SHP77 (cell line): ENCODE measurements at regions not wholly inside any gene's neighbourhood (a gene's known extent, or its start where the extent isn't known, plus 50 kb on each side); places are given as distances from the start of the nearest gene placed in this dataset.
"Not testable (repeated sequence)": the region's sequence is repeated elsewhere in the genome, so short reads cannot be mapped to it uniquely, and the experiment has no call there.

Source experiments
- DNase-seq, 2 experiments: peaks; one replicate each; lab custom pipeline; 2025; lab: John Stamatoyannopoulos, UW

GRCh38 chr6:37078814-37079213, 73.4 kb downstream of the FGD2 start:
- DNase-seq, result no peak

DNA sequence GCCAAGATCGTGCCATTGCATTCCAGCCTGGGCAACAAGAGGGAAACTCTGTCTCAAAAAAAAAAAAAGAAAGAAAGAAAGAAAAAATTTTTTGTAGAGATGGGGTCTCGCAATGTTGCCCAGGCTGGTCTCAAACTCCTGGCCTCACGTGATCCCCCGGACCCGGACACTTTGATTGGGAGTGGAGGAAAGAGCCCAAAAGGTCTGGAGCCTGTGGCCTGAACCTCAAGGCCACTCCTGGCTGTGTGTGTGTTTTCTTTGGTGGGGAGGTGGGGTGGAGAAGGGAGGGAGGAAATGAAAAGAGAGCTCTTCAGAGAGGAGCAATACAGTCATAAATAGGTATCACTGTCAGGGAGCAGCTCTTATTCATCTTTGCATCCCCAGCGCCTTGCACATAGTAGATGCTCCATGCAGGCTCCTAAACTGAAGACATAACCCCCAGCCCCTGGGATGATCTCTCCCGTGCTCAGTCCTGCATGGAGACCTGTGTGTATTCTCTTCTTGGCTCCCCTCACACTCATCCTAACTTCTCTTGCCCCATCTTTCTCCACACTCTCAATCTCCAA, 75.7 kb downstream of the FGD2 start:
- DNase-seq, result no peak

DNA sequence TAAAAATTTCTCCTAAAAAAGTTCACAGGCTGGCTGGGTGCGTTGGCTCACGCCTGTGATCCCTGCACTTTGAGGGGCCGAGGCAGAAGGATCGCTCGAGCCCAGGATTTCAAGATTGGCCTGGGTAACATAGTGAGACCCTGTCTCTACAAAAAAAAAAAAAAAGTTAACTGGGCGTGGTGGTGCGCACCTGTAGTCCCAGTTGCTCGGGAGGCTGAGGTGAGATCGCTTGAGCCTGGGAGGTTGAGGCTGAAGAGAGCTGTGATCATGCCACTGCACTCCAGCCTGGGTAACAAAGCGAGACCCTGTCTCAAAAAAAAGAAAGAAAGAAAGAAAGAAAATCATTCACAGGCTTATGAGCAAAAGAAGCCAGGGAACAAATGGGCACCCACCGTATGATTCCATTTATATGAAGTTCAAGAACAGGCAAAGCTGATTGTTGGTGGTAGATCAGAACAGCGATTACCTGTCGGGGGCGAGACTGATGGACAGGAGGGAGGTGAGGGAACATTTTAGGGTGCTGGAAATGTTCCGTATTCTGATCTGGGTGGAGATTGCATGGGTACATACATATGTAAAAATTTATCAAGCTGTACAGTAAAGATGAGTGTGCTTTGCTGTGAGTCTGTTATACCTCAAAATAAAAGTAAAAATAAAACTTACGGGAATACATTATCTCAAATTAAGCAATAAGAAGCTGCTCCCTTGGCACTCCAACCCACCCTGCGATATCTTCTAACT, 77.1 kb downstream of the FGD2 start:
- DNase-seq, result no peak

GRCh38 chr6:37083243-37084138, 78.0 kb downstream of the FGD2 start:
- DNase-seq, result no peak

- DNase-seq, result not testable (repeated sequence)
Measured at GRCh38 chr6:37084665-37085064, 79.2 kb downstream of the FGD2 start.

DNA sequence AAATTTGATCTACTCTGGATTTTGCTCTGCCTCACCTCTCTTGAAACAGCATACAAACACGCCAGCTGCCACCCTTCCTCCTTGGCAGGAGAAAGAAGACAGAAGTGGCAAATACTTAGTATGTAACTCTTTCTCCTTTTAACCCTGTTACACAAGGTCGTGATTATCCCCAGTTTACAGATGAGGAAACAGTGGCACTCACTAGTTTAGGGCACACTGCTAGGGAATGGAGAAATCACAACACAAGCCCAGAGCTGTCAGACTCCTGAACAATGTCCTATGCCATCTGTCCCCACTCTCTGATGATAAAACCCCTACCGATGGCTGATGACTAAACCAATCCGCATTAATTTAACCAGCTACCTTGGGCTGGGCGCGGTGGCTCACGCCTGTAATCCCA, 79.7 kb downstream of the FGD2 start:
- no peak for DNase-seq

GRCh38 chr6:37088897-37089296, 81.1 kb upstream of the PIM1 start:
- DNase-seq, result no peak

DNA sequence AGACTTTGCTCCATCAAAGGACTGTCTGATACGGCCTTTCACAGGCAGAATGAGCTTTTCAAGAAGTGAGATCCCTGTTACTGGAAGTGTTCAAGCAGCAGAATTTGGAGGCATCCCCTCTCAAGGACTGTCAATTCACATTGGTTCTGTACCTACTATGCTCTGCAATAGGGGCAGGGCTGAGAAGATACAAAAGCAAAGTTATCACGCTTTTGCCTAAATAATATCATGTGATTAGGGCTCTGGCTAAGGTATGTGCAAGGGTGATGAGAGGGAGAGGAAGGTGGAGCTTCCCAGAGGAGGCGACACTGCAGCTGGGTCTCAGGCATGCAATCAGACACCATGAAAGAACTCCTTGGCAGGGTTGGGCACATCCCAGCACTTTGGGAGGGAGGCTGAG, 80.2 kb upstream of the PIM1 start:
- DNase-seq, result no peak

- DNase-seq, result not testable (repeated sequence)
Measured at GRCh38 chr6:37091104-37091503, 78.8 kb upstream of the PIM1 start.

GRCh38 chr6:37091586-37091985, 78.4 kb upstream of the PIM1 start:
- DNase-seq, result not testable (repeated sequence)

GRCh38 chr6:37092923-37093727, 76.8 kb upstream of the PIM1 start:
- DNase-seq, result no peak

GRCh38 chr6:37093728-37094069, 76.3 kb upstream of the PIM1 start:
- no peak for DNase-seq

DNA sequence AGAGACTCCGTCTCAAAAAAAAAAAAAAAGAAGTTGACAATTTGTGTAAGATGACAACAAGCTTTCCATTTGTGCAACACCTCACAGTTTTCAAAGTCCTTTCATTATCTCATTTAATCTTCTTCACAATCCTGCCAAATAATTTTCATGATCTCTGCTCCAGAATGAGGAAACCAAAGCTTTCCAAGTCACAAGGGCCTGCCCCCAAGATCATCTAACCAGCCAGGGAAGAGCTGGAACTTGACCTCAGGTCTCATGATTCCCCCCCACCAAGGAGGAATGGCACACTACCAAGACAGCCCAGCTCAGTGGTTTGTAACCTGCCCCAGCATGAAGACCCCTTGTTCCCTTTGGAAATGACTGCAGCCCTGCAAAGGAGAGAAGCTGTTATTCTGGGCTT, 74.0 kb upstream of the PIM1 start:
- DNase-seq, result no peak

DNA sequence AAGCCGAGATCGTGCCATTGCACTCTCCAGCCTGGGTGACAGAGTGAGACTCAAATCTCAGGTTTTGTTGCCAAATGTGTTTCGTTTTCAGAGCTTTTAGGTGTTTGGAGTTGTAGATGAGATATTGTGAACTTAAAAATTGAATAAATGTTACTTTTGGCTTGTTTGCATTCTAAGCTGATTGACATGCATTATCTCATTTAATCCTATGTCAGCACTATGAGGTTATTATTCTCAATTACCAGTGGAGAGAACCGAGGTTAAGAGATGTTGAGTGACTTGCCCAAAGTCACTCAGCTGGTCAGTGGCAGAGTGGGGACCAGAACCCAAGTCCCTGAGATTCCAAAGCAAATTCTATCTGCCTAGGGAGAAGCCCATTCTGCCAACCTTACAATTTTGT, 72.6 kb upstream of the PIM1 start:
- DNase-seq, result no peak

DNA sequence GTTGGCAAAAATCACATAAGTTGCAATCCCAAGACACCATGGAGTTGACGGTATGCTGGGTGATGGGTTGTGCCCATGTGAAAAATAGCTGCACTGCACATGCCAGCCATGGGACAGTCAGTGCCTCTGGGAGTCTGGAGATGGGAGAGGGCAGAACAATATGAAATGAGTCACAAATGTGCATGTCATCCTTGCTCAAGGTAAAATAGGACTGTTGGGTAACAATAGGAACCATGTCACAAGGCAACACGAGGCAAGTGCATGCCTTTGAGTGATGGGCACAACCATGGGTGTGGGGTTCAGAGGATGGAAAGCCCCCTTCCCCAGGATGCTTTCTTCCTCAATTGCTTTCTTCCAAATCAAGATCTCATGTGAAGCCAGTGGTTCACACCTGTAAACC, 70.5 kb upstream of the PIM1 start:
- no peak for DNase-seq

- DNase-seq, result no peak
Measured at GRCh38 chr6:37100745-37101144, 69.2 kb upstream of the PIM1 start.

GRCh38 chr6:37101991-37102298, 68.0 kb upstream of the PIM1 start:
- DNase-seq, result no peak

- DNase-seq, result peak; percentile 85 to 93
Measured at GRCh38 chr6:37102299-37103168, 67.4 kb upstream of the PIM1 start.

DNA sequence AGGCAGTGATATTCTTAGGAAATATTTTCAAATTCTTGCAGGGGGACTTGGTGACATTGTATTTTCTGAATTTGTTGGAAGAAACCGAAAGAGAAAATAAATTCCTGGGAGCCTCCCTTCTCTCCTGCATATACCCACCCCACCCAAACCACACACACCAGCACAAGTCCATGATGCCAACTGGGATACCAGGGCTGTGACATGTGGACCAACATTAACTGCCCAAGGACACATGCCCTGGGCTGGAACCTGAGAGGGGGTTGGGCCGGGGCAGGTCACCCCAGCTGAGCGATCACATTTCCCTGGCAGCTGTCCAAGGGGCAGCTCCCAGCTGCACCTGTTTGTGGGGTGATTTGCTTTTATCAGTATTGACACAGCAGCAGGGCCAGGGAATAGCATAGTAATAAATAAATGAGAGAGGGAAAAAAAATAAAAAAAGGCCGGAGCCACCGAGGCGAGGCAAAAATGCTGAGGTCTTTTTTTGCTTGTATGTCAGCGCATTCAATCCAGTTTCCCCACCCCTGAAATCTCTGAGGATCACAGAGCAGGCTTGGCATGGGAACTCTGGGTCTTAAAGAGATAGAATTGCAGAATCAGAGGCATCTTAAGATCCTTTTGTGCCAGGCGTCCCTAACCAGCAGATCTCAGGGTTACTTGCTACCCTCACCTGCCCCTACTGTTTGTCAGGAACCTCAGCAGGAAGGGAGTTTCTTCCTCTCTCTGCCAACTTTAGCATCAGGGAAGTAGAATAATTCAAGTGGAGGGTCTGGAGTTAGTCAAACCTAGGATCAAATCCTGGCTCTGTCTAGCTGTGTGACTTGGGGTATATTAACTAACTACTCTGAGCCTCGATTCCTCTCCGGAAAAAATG, 66.5 kb upstream of the PIM1 start:
- peak; percentile 73 to 81 for DNase-seq

GRCh38 chr6:37104824-37105147, 65.2 kb upstream of the PIM1 start:
- DNase-seq, result no peak
